Lower lobe of right lung (tissue), 2 donors: ENCODE measurements at regions not wholly inside any gene's neighbourhood (a gene's known extent, or its start where the extent isn't known, plus 50 kb on each side); places are given as distances from the start of the nearest gene placed in this dataset.

Source experiments
- ATAC-seq, 2 donors: fragments of 200-7000 bp; cut with Tn5 transposase; one replicate each; pipeline ENCODE4 v1.9.1; 2020 to 2022; ENCODE audit warnings: mild to moderate bottlenecking in 2 of 2, moderate library complexity in 2 of 2
- DNase-seq: peaks from one replicate; pipeline ENCODE4 v3.0.0-alpha.2; 2020
- H3K27ac ChIP-seq: fragments of 200-600 bp; one replicate; pipeline ENCODE4 v1.8.0; 2022
- H3K27me3 ChIP-seq: fragments of 200-600 bp; one replicate; pipeline ENCODE4 v1.8.0; 2022; ENCODE audit warnings: low read depth
- H3K36me3 ChIP-seq: fragments of 200-600 bp; one replicate; pipeline ENCODE4 v1.8.0; 2022; ENCODE audit warnings: mild to moderate bottlenecking
- H3K4me1 ChIP-seq: fragments of 200-600 bp; one replicate; pipeline ENCODE4 v1.8.0; 2022
- H3K4me3 ChIP-seq: fragments of 200-600 bp; one replicate; pipeline ENCODE4 v1.8.0; 2022; ENCODE audit warnings: mild to moderate bottlenecking
- H3K9me3 ChIP-seq: fragments of 200-600 bp; one replicate; pipeline ENCODE4 v1.8.0; 2022
- CTCF ChIP-seq: fragments of 200-600 bp; IDR thresholded peaks from one replicate; pipeline ENCODE4 v1.8.0; 2022; ENCODE audit warnings: antibody characterized with exemption, mild to moderate bottlenecking
- intact Hi-C: fragments of 100-400 bp; cut with DNase I; formaldehyde crosslinking; loops from one replicate; pipeline ENCODE4 v1.11.0; 2022
- donor health status: DM: no; HTN: yes; CAD: no; lungs with severe emphysema.

GRCh38 chr12:18899678-18900317 is 161.9 kb downstream of the CAPZA3 start:
- H3K27me3 ChIP-seq = no peaks in the 10 kb centered on the region
- TF ChIP-seq CTCF = no peak
- H3K4me1 ChIP-seq = no peaks in the 10 kb centered on the region
- no peaks in the 10 kb centered on the region for H3K9me3 ChIP-seq
- ATAC-seq (no peak), DNase-seq (no peak)
- H3K4me3 ChIP-seq = no peak overlapping the region
- intact Hi-C loops = no loop called here
- no peaks in the 10 kb centered on the region for H3K36me3 ChIP-seq
- H3K27ac ChIP-seq = no peak overlapping the region

GRCh38 chr12:18905134-18905533 is 167.2 kb downstream of the CAPZA3 start:
- ATAC-seq = no peak
- DNase-seq = no peak
- H3K4me3 ChIP-seq = no peak overlapping the region
- intact Hi-C loops = no loop called here
- TF ChIP-seq CTCF = no peak
- H3K27ac ChIP-seq = no peak overlapping the region
- H3K9me3 ChIP-seq = no peaks in the 10 kb centered on the region
- no peaks in the 10 kb centered on the region for H3K27me3 ChIP-seq
- H3K4me1 ChIP-seq = no peaks in the 10 kb centered on the region
- no peaks in the 10 kb centered on the region for H3K36me3 ChIP-seq

GRCh38 chr12:18906395-18906794 is 168.5 kb downstream of the CAPZA3 start:
- Histone ChIP-seq H3K27ac (no peak overlapping the region), H3K9me3 (no peaks in the 10 kb centered on the region), H3K36me3 (no peaks in the 10 kb centered on the region), H3K4me1 (no peaks in the 10 kb centered on the region), H3K27me3 (no peaks in the 10 kb centered on the region), H3K4me3 (no peak overlapping the region)
- no peak for TF ChIP-seq CTCF
- DNase-seq (no peak), ATAC-seq (no peak)
- intact Hi-C loops = no loop called here

GRCh38 chr12:18907127-18907526 is 169.2 kb downstream of the CAPZA3 start:
- no peaks in the 10 kb centered on the region for H3K4me1 ChIP-seq
- peaks cover 2% of the 10 kb centered on the region for H3K9me3 ChIP-seq
- no peaks in the 10 kb centered on the region for H3K36me3 ChIP-seq
- no peak for DNase-seq
- H3K27me3 ChIP-seq = no peaks in the 10 kb centered on the region
- ATAC-seq = no peak
- TF ChIP-seq CTCF = no peak
- intact Hi-C loops = no loop called here
- H3K4me3 ChIP-seq = no peak overlapping the region
- no peak overlapping the region for H3K27ac ChIP-seq

- Histone ChIP-seq H3K27me3 (no peaks in the 10 kb centered on the region), H3K4me1 (no peaks in the 10 kb centered on the region), H3K4me3 (no peak overlapping the region), H3K9me3 (peaks cover 7% of the 10 kb centered on the region), H3K27ac (no peak overlapping the region), H3K36me3 (no peaks in the 10 kb centered on the region)
- TF ChIP-seq CTCF = no peak
- DNase-seq (no peak), ATAC-seq (no peak)
- intact Hi-C loops = no loop called here
Measured at GRCh38 chr12:18907728-18908127, 169.8 kb downstream of the CAPZA3 start.
